Ascending aorta (tissue), 2 donors: ENCODE measurements at regions not wholly inside any gene's neighbourhood (a gene's known extent, or its start where the extent isn't known, plus 50 kb on each side); places are given as distances from the start of the nearest gene placed in this dataset.

Source experiments
- DNase-seq, 2 donors: peaks; one replicate each; pipeline ENCODE4 v3.0.0-alpha.2; 2019; ENCODE audit warnings: low spot score in 2 of 2
- H3K27ac ChIP-seq, 2 donors: fragments of 200-600 bp; sonication (generic); one replicate each; pipeline ENCODE4 v1.5.1; 2016 to 2017; ENCODE audit warnings: mild to moderate bottlenecking in 1 of 2
- H3K27me3 ChIP-seq: fragments of 200-600 bp; sonication (generic); one replicate; pipeline ENCODE4 v1.5.1; 2017
- H3K36me3 ChIP-seq, 2 donors: fragments of 200-600 bp; sonication (generic); one replicate each; pipeline ENCODE4 v1.5.1; 2016
- H3K4me1 ChIP-seq, 2 donors: fragments of 200-600 bp; sonication (generic); one replicate each; pipeline ENCODE4 v1.5.1; 2016 to 2017; ENCODE audit warnings: mild to moderate bottlenecking in 1 of 2
- H3K4me3 ChIP-seq, 2 donors: fragments of 200-600 bp; sonication (generic); one replicate each; pipeline ENCODE4 v1.5.1; 2016 to 2017; ENCODE audit warnings: mild to moderate bottlenecking in 1 of 2
- H3K9me3 ChIP-seq, 2 donors: fragments of 200-600 bp; sonication (generic); one replicate each; pipeline ENCODE4 v1.5.1; 2016
- intact Hi-C: fragments of 100-400 bp; cut with DNase I; formaldehyde crosslinking; loops from one replicate; pipeline ENCODE4 v1.15.1; 2023
- TF ChIP-seq, protein P1 (sequence below), 3 experiments: fragments of 200-600 bp in 2 of 3; fragments of 450-650 bp in 1 of 3; sonication (generic) in 2 of 3; IDR thresholded peaks; one replicate each; pipeline ENCODE4 v1.5.1; 2016 to 2019; ENCODE audit warnings: antibody characterized with exemption in 3 of 3, mild to moderate bottlenecking in 1 of 3, moderate library complexity in 1 of 3

DNA sequence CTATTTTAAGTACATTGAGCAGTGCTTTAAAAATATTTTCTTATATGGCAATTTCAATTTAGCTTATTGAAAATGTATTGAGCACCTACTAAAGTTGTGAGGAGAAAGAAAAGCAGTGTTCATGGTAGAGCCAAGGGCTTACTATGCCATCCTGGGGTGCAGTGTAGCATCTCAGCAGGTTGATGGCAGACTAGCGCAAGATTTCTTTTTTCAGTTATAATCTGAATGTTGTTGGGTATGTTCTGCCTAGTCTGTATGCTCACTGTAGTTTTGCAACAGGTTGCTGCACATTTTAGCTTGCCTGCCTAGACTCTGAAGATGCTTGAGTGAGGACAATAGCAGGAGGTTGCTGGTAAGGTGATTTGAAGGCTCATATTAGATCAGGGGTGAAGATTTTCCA is 103.1 kb upstream of the UNC13C start:
- Histone ChIP-seq H3K4me1 (no peaks in the 10 kb centered on the region), H3K4me3 (no peak overlapping the region), H3K36me3 (no peaks in the 10 kb centered on the region), H3K27me3 (no peaks in the 10 kb centered on the region), H3K27ac (no peak overlapping the region), H3K9me3 (no peaks in the 10 kb centered on the region)
- intact Hi-C loops, result no loop called here
- no peak for DNase-seq
- TF ChIP-seq, protein P1, sequence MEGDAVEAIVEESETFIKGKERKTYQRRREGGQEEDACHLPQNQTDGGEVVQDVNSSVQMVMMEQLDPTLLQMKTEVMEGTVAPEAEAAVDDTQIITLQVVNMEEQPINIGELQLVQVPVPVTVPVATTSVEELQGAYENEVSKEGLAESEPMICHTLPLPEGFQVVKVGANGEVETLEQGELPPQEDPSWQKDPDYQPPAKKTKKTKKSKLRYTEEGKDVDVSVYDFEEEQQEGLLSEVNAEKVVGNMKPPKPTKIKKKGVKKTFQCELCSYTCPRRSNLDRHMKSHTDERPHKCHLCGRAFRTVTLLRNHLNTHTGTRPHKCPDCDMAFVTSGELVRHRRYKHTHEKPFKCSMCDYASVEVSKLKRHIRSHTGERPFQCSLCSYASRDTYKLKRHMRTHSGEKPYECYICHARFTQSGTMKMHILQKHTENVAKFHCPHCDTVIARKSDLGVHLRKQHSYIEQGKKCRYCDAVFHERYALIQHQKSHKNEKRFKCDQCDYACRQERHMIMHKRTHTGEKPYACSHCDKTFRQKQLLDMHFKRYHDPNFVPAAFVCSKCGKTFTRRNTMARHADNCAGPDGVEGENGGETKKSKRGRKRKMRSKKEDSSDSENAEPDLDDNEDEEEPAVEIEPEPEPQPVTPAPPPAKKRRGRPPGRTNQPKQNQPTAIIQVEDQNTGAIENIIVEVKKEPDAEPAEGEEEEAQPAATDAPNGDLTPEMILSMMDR (IDR thresholded peaks at IDR 0.05), result no peak

DNA sequence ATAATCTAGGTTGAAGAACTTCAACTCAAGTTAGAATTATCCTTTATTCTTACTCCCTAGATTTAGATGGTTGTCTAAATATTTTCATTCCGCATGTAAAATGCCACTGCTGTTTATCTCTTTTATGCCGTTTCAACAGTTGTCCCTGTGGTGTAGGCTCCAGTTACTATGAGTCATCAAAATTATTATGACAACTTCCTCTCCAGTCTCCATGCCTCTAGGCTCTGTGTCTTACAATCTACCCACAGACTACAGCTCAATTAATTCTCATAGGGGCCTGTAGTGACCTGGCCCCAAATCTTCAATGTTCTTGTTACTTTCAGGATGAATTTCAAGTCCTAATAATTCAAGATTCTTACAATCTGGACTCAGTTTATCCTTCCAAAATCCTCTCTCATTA is 105.8 kb upstream of the UNC13C start:
- no peak for DNase-seq
- no peaks in the 10 kb centered on the region for H3K27me3 ChIP-seq
- H3K27ac ChIP-seq, result no peak overlapping the region
- no peak overlapping the region for H3K4me3 ChIP-seq
- H3K36me3 ChIP-seq, result no peaks in the 10 kb centered on the region
- TF ChIP-seq, protein P1 (IDR thresholded peaks at IDR 0.05), result no peak
- no peaks in the 10 kb centered on the region for H3K4me1 ChIP-seq
- H3K9me3 ChIP-seq, result no peaks in the 10 kb centered on the region
- intact Hi-C loops, result no loop called here

DNA sequence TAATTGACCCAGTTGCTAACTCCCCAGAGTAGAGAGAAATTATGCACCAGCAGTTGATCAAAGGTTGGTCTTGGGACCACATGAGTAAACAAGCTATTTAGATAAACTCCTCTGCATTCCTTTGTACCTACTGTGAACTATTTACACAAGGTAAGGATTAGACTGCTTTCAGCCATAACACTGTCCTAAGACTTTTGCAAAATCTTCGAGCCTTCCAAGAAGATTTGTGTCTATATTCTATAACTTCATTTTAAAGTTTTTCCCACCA is 108.5 kb upstream of the UNC13C start:
- DNase-seq, result no peak
- Histone ChIP-seq H3K27me3 (no peaks in the 10 kb centered on the region), H3K9me3 (no peaks in the 10 kb centered on the region), H3K4me1 (no peaks in the 10 kb centered on the region), H3K36me3 (no peaks in the 10 kb centered on the region), H3K27ac (no peak overlapping the region), H3K4me3 (no peak overlapping the region)
- TF ChIP-seq, protein P1 (IDR thresholded peaks at IDR 0.05), result no peak
- intact Hi-C loops, result no loop called here

DNA sequence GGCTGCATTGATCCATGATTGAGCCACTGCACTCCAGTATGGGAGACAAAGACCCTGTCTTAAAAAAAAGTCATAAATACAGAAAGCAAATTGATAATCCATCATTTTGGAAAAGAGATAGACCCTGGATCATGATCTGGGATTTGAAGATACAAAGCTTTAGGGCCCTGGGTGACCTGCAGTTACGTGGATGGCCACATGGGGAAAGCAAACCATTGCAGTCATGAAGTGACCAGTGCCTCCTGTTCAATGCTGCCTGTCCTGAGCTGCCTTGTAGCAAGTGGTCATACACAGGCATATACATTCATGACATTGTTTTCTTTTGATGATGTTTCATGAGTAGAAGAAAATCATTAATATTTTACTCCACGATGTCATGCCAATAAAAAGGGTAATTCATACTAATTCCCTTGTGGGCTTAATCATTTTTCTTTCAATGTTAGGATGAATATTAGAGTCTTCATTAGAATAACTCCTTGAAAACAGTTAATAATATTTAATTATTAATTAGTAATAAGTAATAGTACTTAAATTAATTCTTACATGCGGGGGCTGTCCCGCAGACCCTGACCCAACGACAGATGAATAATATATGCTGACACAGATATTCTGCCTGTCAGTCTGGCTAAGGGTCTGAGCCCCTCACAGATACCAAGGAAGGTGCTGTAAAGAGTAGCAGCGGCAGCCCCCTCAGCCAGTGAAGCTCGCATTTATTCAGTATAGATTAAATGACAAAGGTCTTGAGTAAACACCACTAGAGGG is 109.0 kb upstream of the UNC13C start:
- TF ChIP-seq, protein P1 (IDR thresholded peaks at IDR 0.05), result peak in 1 of 3 experiments; percentile 9
- H3K9me3 ChIP-seq, result no peaks in the 10 kb centered on the region
- intact Hi-C loops, result no loop called here
- no peaks in the 10 kb centered on the region for H3K27me3 ChIP-seq
- no peak overlapping the region for H3K27ac ChIP-seq
- H3K4me3 ChIP-seq, result no peak overlapping the region
- H3K36me3 ChIP-seq, result no peaks in the 10 kb centered on the region
- DNase-seq, result no peak
- no peaks in the 10 kb centered on the region for H3K4me1 ChIP-seq

DNA sequence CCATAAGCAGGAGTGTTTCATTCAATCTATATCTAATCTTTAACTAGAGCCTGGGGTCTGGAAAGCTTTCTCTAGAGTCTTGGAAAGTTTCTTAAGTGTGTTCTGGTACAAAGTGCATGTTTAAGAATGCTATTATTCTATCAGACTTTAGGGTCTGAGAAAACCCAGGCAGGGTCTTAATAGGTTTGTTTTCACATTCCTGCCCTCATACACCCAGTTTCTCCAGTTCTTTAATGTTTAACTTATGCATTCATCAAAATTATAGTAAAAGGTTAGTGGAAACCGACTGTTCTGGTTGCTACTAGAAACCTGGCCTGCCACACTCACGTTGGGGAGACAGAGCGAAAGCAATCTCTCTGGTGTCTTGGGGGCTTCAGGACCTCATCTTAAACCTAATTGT is 102.9 kb upstream of the WDR72 start:
- Histone ChIP-seq H3K27ac (no peak overlapping the region), H3K36me3 (no peaks in the 10 kb centered on the region), H3K9me3 (no peaks in the 10 kb centered on the region), H3K27me3 (no peaks in the 10 kb centered on the region), H3K4me3 (no peak overlapping the region), H3K4me1 (no peaks in the 10 kb centered on the region)
- TF ChIP-seq, protein P1 (IDR thresholded peaks at IDR 0.05), result no peak
- intact Hi-C loops, result no loop called here
- DNase-seq, result no peak

DNA sequence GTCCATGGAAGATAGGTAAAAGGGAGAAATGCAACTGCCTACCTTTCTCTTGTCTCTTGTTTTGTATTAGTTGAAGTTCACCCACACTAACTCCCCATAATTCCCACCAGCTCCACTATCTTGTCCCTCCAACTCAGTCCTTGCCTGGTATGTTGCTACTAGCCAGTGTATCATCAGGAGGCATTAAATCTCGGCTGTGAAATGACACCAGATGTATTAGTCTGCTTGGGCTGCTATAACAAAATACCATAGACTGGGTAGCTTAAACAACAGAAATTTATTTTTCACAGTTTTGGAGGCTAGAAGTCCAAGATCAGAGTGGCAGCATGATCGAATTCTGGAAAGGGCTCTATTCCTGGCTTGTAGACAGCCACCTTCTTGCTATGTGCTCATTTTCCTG is 102.3 kb upstream of the WDR72 start:
- H3K4me1 ChIP-seq, result no peaks in the 10 kb centered on the region
- no peak overlapping the region for H3K4me3 ChIP-seq
- TF ChIP-seq, protein P1 (IDR thresholded peaks at IDR 0.05), result no peak
- no peak for DNase-seq
- intact Hi-C loops, result no loop called here
- H3K27me3 ChIP-seq, result no peaks in the 10 kb centered on the region
- H3K27ac ChIP-seq, result no peak overlapping the region
- H3K9me3 ChIP-seq, result no peaks in the 10 kb centered on the region
- H3K36me3 ChIP-seq, result no peaks in the 10 kb centered on the region
